GM18868 (cell line): ENCODE measurements at regions not wholly inside any gene's neighbourhood (a gene's known extent, or its start where the extent isn't known, plus 50 kb on each side); places are given as distances from the start of the nearest gene placed in this dataset.

ENCODE experiments used
- ATAC-seq: cut with Tn5 transposase; IDR thresholded peaks from one replicate; pipeline ENCODE4 v1.9.1; 2021; ENCODE audit warnings: mild to moderate bottlenecking, moderate library complexity; ENCODE audit not compliant: unreplicated experiment

DNA sequence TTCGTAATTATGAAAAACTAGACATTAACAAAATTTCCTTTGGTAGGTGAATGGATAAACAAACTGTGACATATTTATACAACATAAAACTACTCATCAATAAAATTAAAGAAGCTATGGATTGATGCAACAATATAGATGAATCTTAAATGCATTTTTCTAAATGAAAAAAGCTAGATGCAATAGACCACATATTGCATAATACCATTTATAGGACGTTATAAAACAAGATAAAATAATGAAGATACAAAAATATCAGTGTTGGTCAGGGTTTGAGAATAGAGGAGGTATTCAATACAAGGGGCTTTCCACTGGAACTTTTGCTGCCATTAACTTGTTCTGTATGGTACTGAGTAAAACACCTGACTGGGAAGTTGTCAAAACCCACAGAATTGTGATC, 314.4 kb downstream of the GRB14 start:
- ATAC-seq = peak; percentile 59

DNA sequence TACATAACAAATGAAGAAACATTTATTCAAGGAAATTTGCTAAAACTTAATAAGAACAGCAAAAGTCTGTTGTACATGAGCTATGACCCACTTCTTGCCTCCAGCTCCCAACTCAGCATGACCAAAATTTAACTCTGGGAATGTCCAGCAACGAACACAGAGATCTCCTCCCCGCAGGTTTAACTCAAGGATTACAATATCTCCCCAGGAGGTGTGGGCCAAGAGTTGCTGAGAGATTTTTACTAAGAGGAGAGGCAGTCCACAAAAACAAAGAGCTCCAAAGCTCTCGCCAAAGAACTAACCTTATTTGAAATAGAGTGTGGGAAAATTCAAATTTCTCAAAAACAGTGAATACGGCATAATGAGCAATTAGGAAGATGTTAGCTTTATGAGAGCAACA, 318.5 kb downstream of the GRB14 start:
- ATAC-seq = no peak

DNA sequence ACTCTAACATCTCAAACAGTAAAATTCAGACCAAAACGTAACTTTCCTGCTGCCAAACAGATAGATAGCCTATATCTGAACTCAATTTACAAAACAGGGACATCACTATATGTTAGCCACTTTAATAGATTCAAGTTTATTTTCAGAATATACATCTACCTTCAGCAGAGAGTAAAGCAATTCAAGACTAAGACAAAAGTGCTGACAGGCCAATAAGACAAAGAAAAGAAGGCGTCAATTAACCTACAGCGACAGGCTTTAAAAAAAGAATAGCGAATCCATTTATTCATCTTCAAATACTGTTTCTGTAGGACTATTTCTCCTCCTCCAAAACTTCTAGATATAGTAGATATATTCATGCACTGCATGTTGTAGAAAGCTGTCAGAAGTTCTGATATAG, 333.0 kb downstream of the GRB14 start:
- ATAC-seq = no peak

DNA sequence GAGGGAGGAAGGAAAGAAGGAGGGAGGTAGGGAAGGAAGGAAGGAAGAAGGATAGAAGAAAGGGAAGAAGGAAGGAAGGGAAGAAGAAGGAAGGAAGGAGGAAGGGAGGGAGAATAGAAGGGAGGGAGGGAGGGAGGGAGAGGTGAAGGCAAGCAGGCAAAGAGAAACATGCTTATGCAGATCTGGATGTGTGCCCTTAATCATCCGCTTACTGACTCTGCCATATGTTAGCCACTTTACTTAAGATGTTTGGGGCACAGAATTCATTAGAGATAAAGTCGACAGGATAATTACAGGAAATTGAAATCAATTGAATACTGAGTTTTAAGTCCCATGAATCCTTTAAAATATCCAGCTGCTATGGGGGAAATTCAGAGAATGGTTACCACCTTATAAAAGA, 334.2 kb downstream of the GRB14 start:
- no peak for ATAC-seq

DNA sequence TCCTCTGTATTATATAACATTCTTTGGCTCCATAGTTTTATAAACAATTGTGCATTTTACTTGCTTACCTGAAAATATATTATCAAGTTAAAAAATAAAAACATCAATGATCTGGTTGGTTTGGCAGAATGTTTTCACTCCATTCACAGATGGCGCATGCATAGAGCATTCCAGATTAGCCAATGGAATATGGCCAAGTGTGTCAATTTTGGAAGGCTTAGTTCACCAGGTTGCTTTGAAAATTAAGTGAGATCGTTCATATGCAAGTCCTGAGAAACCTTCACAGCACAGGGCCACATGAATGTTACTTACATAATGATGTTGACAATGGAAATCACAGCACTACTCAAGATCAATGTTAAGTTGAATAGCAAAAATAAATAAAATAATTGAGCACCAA, 335.7 kb downstream of the GRB14 start:
- no peak for ATAC-seq

DNA sequence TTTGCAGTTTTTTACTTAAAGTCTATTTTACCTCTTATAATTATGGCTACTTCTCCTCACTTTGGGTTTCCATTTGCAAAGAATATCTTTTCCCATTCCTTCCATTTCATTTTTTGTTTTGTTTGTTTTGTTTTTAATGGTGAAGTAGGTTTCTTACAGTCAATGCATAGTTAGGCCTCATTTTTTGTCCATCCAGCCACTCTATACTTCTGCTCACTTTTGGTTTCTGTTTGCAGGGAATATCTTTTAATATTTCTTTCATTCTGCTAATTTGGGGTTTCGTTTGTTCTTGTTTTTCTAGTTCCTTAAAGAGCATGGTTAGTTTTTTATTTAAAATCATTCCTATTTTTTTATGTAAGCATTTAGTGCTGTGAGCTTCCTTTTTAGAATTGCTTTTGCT, 339.4 kb downstream of the GRB14 start:
- ATAC-seq = no peak

DNA sequence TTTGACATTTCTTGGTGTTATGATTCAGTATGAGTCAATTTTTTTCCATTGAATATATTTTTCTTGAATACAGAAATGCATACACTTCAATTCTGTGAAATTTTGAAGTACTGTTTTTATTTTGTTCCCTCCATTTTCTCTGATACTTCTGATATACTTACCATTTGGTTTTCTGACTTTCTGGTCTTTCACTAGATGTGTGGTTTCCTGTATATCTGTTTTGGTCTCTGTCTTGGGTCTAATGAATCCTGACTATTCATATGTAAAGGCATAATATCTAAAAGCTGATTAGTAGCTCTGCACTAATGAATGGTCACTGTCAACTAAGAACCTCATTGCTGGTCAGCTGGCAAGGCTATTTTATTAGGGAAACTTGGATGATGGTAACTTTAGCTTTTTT, 345.6 kb downstream of the GRB14 start:
- no peak for ATAC-seq

DNA sequence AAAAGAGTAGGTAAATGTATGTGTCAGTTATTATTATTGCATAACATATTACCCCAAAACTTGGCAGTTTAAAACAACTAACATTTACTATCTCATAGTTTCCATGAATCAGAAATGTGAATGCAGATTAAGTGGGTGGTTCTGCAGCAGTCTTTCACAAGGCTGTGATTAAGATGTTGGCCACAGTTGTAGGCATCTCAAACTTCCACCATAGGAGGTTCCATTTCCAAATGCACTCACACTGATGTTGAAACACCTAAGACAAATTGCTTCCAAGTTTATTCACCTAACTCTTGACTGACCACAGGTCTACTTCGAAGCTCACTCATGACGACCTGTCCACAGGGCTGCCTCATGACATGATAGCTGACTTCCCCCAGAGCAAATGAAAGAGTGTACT, 360.8 kb downstream of the GRB14 start:
- ATAC-seq = no peak

DNA sequence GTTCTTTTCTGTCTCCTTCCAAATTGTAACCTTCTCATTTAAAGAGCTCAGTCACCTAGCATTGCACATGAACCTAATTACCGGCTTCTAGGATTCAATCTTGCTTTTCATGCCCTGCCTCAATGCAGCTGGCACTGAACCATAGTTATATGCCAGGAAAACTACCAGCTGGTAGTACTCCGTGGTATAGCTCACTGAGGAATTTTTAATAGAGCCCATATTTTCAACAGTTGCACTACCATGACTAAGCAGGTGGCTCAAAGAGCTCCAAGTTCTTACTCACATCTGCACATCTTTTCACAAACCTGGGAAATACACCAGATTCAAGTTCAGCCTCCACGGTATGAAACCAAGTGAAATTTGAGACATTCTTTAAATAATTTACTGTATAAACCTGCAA, 363.5 kb downstream of the GRB14 start:
- no peak for ATAC-seq

DNA sequence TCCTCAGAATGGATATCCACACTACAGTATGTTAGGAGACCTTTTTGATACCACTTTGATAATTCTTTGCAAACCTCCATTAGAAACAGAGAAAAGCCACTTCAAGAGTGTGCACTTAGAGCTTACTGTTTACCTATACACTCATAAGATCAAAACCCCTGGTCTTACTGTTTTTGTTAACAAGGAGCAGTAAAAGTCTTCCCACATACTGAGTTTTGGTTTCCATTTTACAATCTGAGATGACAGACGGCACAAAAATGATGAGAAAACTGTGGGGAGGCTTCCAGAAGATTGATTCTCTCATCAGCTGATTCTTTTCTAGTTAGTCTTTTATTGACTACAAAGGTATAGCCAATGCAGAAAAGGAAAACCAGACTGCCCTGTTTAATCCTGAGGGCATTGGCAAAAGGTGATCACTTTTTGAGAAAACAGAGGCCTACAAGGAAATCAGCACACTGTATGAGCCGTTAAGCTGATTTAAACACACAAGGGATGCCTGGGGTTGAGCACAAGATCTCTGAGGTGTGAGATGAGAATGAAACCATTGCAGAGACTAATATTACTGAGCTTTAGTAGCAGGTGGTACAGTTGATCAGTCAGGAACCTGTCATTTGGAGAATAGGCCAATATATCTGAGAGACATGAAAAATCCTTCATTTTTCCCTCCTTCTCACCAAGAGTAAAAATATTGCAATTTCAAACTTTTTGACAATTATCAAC, 368.6 kb downstream of the GRB14 start:
- peak; percentile 94 for ATAC-seq

DNA sequence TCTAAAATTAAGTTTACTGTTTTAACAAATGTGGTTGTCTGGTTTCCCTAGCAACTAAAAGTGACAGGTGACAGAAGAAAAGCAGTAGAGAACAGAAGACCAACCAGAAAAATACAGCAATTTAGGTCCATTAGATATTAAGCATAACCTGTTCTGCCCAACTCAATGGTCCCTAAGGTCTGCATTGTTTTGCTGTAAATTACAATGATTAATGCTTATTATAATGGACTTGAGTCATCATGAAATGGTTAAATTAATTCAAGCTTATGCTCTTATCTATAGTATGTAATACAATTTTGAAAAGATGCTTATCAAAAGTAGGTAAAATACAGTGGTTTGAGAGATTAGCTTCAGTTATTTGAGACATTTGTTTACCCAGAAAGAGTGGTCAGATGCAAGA, 378.0 kb downstream of the GRB14 start:
- ATAC-seq = no peak

DNA sequence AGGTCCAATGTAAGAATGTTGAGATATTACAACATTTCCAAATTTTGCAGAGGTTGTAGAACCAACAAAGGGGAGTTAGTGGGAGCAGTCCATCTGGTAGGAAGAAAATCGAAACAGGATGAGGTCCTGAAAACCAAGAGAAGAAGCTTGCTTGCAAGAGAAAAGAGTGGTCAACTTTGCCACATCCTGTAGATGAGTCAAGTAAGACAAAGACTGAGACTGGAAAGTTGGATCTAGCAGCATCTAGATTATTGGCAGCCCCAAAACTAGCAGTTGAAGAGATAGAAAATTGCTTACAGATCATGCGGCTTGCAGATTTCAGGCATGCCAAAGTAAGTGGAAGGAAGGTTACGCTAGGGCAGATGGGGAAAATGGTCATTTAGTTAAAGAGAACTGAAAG, 378.9 kb downstream of the GRB14 start:
- no peak for ATAC-seq

DNA sequence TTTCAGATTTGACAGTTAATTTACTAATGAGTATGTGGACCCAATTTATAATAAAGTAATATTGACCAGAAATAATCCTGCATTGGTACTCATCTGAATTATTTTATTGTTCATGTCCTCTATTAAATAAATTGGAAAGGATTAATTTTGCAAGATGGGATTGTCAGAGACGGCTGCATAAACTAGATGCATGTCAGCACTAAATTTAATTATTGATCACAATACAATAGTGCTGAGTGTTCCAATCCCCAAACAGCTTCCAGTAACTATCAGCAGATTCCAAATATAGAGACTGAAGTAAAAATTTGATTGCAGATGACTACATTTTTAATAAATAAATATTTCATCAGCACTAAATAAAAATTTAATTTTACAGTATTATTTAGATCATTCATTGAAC, 387.2 kb downstream of the GRB14 start:
- ATAC-seq = no peak

DNA sequence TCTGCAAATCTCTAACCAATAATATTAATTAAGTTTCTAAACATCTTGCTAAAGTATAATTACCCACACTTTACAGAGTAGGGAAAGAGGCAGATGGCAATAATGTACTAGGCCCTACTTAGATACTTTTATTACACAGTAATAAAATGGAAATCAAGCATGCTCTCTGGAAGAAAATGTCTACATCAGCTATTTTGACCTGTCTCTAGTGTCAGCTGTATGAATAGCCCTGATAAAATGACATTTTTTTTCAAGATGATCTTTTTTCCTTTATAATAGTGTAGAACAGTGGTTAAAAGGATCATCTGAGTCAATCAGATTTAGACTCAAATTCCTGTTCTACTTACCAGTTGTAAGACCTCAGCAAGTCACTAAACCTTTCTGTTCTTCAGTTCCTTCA, 397.3 kb downstream of the GRB14 start:
- no peak for ATAC-seq

DNA sequence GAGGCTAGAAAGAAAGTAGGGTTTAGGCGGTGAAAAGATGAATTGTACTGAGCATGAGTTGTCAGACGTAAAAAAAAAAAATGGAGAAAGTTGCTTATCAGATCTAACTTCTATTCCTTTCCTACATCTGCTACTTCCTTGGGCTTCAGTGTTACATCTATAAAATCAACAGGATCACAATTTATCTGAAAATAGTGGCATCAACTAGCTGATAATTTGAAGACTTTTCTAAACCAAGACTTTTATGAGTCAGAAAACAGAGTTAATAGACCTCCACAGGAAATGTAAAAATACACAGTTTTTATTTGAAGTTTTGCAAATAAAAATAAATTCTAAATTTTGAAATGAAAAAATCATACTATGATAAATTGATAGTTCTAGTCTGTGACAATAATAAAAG, 399.8 kb downstream of the GRB14 start:
- no peak for ATAC-seq

DNA sequence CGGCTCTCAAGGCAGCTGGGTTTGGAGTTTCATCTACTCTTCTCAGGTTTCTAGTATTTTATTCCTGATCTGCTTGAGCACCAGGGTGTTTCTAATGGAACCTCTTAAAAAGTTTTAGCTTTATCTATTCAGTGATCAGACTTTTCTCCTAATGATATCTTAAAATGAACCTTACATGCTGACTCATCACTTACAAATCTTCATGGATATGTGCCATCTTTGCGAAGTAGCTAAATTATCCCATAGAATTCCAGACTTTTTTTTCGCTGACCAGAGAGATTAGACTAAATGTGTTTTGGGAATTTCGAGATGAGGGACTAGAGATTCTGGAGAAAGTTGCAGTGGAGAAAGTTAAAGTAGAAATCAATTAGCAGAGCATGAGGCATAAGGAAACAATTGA, 401.0 kb downstream of the GRB14 start:
- ATAC-seq = no peak

DNA sequence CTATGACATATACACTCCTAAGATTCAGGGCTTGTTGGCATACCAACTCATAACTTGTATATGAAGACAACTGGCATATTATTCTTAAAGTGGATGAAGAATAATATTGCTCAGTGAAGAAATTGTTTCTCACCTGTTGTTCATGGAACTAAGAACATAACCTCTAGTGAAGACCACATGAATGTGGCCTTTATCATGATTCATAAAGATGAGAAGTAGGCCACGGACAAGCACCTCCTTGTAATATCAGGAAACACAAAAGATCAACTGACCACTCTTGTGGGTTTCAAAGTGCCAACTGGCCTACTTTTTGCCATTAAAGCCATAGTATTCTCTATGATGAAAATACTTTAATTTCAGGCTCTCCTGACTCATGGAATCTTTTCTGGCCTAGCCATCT, 407.4 kb downstream of the GRB14 start:
- ATAC-seq = no peak

DNA sequence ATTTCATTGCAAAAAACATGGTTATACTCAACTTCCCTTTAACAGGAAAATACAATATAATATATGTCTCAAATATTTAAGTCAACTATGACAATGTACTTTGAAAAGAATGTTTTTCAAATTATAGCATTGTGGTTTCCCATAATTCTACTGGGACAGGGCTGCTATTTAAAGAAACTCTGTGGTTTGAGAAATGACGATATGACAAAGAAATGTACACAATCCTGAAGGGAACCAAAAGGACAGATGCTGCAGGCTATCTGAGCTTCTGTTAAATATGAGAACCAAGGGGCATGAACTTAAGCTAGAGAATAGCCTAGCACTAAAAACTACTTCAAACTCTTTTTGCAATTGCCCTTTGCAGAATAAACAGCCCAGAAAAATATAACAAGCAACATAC, 415.9 kb downstream of the GRB14 start:
- ATAC-seq = no peak

DNA sequence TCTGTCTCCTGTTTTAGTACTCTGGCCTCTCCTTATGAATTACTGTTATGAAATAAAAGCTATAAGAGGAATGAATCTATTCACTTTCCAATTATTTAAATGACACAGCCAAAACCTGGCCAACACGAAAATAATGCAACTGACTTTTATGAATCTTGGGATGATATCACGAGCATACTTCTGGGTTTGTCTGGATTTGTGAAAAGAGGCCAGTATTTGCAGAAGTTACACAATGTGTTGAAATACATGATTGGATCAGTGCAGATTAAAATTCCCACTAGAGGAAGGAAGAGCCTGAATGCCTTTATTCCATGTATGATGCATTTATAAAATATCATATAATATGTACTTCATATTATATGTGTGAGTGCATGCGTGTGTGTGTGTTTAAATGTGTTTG, 418.2 kb downstream of the GRB14 start:
- no peak for ATAC-seq

DNA sequence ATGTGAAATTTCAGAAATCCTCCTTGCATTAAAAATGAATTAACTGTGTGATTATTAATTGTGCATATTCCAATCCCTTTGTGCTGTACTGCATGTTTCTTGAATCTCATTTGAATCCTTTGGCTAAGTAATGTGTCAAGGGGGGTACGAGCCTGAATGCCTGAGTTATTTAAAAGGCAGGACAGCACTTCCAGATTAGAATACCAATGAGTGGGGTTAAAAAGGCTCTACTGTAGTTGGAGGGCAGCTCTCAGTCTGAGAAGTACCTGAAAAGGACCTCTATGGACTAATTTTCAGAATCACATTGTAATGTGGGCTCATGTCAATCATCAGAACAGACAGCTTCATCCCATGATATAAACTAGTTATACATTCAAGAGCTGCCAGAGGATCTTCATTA, 423.0 kb downstream of the GRB14 start:
- no peak for ATAC-seq

DNA sequence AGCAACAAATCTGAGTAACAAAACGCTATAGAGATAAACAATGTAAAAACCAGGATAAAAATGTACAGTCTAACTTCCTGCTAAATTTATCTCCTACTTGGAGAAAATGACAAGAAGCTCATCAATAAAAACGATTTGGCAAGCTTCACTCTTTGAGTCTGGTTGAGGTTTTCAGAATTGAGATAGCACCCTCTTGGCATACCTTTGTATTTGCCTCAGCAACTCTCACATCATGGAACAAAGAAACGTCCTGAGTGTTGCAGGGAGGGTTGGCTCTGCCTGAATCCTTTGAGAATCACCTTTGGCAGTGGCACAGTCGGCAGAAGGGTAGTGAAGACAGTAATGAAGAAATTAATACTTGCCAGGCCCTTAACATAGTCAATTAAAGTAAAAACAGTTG, 430.6 kb downstream of the GRB14 start:
- ATAC-seq = no peak

DNA sequence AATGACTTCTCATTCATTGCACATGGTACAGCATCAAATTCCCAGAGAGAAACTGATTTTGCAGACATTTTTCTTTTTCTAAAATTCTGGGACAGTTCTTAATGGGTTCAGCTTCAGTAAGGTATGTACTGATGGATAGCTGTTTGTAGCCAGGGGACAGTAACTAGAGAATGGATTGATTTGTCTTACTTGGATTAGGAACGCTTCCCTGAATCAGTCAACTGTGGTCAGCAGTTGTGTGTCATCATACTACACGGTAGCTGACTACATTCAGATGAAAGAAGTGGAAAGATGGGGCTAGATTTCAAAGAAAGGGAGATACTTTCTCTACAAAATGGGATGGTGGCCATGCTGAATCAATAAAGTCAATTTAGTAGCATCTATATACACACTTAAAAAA, 431.4 kb downstream of the GRB14 start:
- ATAC-seq = no peak

DNA sequence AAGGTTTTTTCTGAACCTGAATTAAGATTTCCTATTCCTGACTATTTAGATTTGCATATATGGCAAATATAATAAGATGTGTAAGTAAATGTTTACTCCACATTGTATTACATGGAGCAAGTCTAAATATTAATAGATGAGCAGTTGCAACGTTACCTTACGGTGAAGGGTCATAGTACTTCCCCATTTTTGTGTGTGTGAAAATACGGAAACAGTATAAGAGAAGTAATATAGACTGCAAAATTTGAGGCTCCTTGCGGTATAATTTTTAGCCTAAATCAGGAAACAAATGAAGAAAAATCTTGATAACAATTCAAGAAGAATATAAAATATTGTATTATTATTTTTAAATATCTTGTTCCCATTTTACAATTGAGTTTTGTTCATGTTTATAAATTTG, 434.2 kb downstream of the GRB14 start:
- ATAC-seq = no peak

DNA sequence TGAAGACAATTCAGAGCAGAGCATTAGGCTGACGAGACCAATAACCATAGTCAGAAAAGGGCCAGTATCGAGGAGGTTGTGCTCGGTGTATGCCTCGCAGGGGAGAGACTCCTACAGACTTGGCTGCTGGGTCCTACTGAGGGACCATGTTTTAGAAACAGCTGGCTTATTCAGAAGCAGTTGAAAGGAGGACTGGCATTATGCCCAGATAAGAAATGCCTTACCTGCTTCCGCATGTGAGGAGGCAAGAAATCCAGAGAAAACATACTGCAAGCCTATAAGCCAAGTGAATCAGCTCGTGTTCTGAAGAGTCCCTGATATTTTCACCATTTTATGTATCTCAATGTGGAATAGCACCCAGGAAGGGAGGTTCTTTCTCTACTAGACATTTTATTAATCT, 434.7 kb downstream of the GRB14 start:
- ATAC-seq = no peak
